Bronchial epithelial cell (primary cell): ENCODE measurements at regions not wholly inside any gene's neighbourhood (a gene's known extent, or its start where the extent isn't known, plus 50 kb on each side); places are given as distances from the start of the nearest gene placed in this dataset.

Source experiments
- DNase-seq: peaks from one replicate; pipeline ENCODE4 v3.0.0-alpha.2; 2010; ENCODE audit warnings: low read depth
- FAIRE-seq: peaks from 2 replicates; lab custom pipeline; 2011; peaks lifted over from hg19 to GRCh38; lab: Jason Lieb, UNC
- H3K27me3 ChIP-seq: 2 replicates; pipeline ENCODE4 v1.5.1; 2011; ENCODE audit warnings: low read length; ENCODE audit not compliant: control insufficient read depth, insufficient read depth
- H3K36me3 ChIP-seq: 2 replicates; pipeline ENCODE4 v1.5.1; 2011; ENCODE audit warnings: low read length; ENCODE audit not compliant: control insufficient read depth, insufficient read depth
- H3K4me3 ChIP-seq: 2 replicates; pipeline ENCODE4 v1.5.1; 2011; ENCODE audit warnings: mild to moderate bottlenecking, low read depth, low read length, control low read depth
- CTCF ChIP-seq: IDR thresholded peaks from 2 replicates; pipeline ENCODE4 v1.5.1; 2011; ENCODE audit warnings: mild to moderate bottlenecking, moderate library complexity, low read length, control low read depth, inconsistent platforms; ENCODE audit not compliant: insufficient read depth, severe bottlenecking

DNA sequence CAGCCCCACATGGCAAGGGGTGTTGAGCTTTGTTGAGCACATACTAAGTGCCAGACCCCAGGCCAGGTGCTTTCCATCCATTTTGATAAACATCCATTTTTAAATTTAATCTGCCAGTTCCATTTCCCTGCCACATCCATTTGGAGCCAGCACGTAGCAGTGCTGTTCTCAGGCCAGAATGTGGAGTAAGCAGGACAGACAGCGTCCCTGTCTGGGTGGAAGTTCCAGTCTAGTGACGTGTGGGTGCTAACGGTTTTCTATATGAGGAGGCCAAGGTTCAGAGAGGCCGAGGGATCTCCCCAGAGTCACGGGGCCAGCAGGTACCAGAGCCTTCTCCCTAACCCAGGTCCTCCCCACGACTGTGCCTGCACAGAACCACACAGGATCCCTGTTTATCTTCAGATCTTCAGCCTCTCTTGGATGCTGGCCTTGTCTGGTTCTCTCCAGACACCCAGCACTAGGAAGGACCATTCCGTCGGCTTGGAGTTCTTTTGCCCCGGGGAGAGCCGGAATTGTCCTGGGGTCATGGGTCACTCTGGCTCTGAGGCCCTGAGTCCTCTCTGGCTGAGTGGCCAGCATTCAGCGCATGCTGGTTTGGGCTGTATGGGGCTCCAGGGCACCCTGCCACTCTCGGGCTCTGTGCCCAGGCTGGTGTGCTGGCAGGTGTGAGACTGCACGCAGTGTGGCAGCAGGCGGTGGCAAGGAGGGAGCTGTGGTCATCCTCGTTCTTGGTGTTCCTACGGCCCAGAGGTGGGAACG, 63.6 kb upstream of the PPARA start:
- H3K27me3 ChIP-seq, result no peaks in the 10 kb centered on the region
- no peak overlapping the region for H3K4me3 ChIP-seq
- FAIRE-seq (peak; percentile 13), DNase-seq (no peak)
- peaks cover 57% of the 10 kb centered on the region for H3K36me3 ChIP-seq
- TF ChIP-seq CTCF, result no peak

DNA sequence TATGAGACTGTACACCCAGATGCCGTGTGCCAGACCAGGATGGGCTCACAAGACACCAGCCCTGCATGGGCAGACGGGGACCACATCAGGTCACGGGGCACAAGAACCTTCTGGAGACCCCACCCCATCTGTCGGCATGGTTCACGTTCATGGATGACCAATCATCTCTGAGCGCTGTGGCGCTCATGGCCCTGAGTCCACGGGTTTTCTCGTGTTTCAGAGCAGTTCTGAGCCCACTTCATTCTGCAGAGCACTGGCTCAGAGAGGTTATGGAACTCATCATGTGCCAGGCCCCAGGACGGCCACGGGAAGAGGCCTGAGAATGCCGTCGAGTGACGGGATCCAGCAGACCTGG, 63.0 kb upstream of the PPARA start:
- Histone ChIP-seq H3K27me3 (no peaks in the 10 kb centered on the region), H3K4me3 (no peak overlapping the region), H3K36me3 (peaks cover 60% of the 10 kb centered on the region)
- no peak for TF ChIP-seq CTCF
- no peak for DNase-seq
- no peak for FAIRE-seq

DNA sequence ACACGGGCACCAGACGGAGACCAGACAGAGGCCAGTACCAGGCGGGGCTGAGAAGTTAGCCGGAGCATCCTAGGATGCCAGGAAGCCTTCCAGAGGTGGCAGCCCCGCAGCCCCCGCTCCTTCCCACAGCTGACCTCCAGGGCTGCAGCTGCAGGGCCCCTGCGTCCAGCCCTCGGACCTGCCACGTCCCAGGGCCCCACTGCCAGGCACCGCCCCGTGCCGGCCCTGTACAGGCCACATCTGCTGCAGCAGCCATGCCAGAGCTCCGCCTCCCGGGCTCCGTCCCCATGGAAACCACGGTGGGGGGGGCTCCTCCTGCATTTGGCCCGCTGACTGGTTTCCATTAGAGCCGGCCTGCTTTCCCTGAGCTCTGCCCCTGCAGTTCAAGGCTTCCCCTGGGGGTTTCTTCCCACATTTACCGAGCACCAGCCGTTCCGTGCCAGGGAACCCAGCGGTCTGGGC, 62.5 kb upstream of the PPARA start:
- FAIRE-seq, result no peak
- Histone ChIP-seq H3K4me3 (no peak overlapping the region), H3K36me3 (peaks cover 64% of the 10 kb centered on the region), H3K27me3 (no peaks in the 10 kb centered on the region)
- DNase-seq, result no peak
- TF ChIP-seq CTCF, result no peak

DNA sequence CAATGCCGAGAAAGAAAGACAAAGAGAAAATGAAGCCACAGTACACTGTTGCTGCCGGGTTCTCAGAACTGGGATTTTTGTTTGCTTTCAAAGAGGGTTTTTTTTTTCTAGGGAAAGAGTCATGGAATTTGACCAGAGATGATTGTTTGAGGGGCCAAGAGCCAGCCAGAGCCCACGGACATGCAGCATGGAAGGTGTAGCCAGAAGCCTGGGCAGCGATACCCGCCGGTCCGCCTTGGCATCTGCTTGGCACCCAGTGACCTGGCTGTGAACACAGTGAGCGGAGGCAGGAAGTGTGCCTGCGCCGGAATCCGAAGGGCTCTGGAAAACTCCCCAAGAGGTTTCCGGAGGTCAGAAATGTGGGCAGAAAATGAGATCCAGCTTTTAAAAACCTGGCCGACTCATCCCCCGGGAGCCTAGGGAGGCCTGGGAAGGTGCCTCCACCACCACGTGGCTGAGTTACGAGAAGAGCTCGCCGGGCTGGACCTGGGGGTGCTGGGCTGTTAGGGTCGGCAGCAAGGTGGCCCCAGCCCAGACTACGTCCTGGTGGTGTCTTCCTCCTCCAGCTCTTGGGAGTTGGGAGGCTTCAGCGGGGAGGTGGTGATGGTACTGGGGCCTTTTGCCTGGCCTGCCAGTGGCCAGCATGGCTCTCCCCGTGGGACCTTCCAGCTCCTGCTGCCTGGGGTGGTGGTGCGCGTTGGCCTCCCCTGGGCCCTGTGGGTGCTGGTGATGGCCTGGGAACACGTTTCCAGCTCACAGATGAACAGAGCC, 61.6 kb upstream of the PPARA start:
- no peak for TF ChIP-seq CTCF
- no peaks in the 10 kb centered on the region for H3K27me3 ChIP-seq
- peaks cover 71% of the 10 kb centered on the region for H3K36me3 ChIP-seq
- DNase-seq, result no peak
- no peak overlapping the region for H3K4me3 ChIP-seq
- FAIRE-seq, result no peak

DNA sequence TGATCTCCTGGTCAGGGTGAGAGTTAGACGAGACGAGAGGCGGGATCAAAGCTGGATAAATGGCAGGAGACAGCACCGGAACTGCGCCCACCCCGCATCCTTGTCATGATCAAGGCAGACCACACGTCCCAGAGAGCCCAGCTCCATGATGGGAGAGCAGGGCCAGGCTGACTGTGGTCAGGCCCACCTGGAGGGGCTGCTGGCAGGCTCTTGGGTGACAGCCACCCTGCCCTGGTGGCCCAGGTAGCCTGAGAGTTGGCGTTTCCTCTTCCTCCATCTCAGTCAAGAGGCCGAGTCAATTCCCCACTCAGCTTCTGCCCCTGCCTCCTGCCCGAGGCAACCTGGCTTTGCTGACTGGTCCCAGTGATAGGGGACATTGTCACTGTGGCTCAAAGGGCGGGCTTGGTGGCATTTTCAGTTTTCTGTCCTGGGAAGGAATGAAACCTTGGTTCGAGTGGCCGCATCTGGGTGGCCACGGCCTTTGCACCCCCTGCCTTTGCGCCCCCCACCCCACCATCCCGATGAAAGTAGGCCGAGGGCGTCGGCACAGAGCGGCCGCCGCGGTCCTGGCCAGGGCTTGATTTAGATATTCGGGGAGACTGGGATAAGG, 60.8 kb upstream of the PPARA start:
- no peak overlapping the region for H3K4me3 ChIP-seq
- FAIRE-seq (no peak), DNase-seq (no peak)

More for the DNA sequence above, 60.8 kb upstream of the PPARA start:
- H3K27me3 ChIP-seq, result no peaks in the 10 kb centered on the region
- TF ChIP-seq CTCF, result no peak
- peaks cover 71% of the 10 kb centered on the region for H3K36me3 ChIP-seq
